Endodermal cell (in vitro differentiated cells): ENCODE measurements at regions not wholly inside any gene's neighbourhood (a gene's known extent, or its start where the extent isn't known, plus 50 kb on each side); places are given as distances from the start of the nearest gene placed in this dataset.

Experiments used
- DNase-seq: peaks from one replicate; pipeline ENCODE4 v3.0.0-alpha.2; 2017
- H3K27ac ChIP-seq: 2 replicates; pipeline ENCODE4 v1.5.1; 2013; ENCODE audit warnings: mild to moderate bottlenecking, low read depth, low read length, moderate library complexity
- H3K27me3 ChIP-seq: 2 replicates; pipeline ENCODE4 v1.6.1; 2013; ENCODE audit warnings: mild to moderate bottlenecking, low read length, moderate library complexity; ENCODE audit not compliant: insufficient read depth, control insufficient read depth, poor library complexity, severe bottlenecking
- H3K36me3 ChIP-seq: 2 replicates; pipeline ENCODE4 v1.7.0; 2013; ENCODE audit warnings: mild to moderate bottlenecking, low read length, moderate library complexity; ENCODE audit not compliant: control insufficient read depth, insufficient read depth
- H3K4me1 ChIP-seq: one replicate; pipeline ENCODE4 v1.7.0; 2013; ENCODE audit warnings: low read length; ENCODE audit not compliant: control insufficient read depth, insufficient read depth
- H3K4me3 ChIP-seq: 2 replicates; pipeline ENCODE4 v1.5.1; 2013; ENCODE audit warnings: mild to moderate bottlenecking, low read length, moderate library complexity
- H3K9ac ChIP-seq: 2 replicates; pipeline ENCODE4 v1.6.1; 2013; ENCODE audit warnings: mild to moderate bottlenecking, low read length, moderate library complexity; ENCODE audit not compliant: poor library complexity, severe bottlenecking; ENCODE audit errors: extremely low read depth
- H3K9me3 ChIP-seq: 2 replicates; pipeline ENCODE4 v1.6.1; 2013; ENCODE audit warnings: mild to moderate bottlenecking, low read length, moderate library complexity; ENCODE audit not compliant: control insufficient read depth
- H3K27ac Mint-ChIP-seq: 2 replicates; pipeline ENCODE4 v1.8.0; 2020; ENCODE audit warnings: mixed read lengths
- H3K27me3 Mint-ChIP-seq: 2 replicates; pipeline ENCODE4 v1.8.0; 2021; ENCODE audit warnings: mild to moderate bottlenecking, mixed read lengths; ENCODE audit not compliant: insufficient read depth
- H3K36me3 Mint-ChIP-seq: 2 replicates; pipeline ENCODE4 v1.8.0; 2020; ENCODE audit warnings: low read depth, mixed read lengths
- H3K4me1 Mint-ChIP-seq: 2 replicates; pipeline ENCODE4 v1.8.0; 2020; ENCODE audit warnings: mixed read lengths
- H3K4me3 Mint-ChIP-seq: 2 replicates; pipeline ENCODE4 v1.8.0; 2020; ENCODE audit warnings: mild to moderate bottlenecking, moderate library complexity, mixed read lengths
- H3K9me3 Mint-ChIP-seq: 2 replicates; pipeline ENCODE4 v1.8.0; 2020; ENCODE audit warnings: mild to moderate bottlenecking, mixed read lengths
- WGBS, 2 experiments: methylation state at CpG; one replicate each; pipeline versions ENCODE4 v1.1.5 to v1.1.7; 2013; ENCODE audit warnings: missing lambda C conversion rate in 2 of 2, mixed read lengths in 1 of 2; ENCODE audit not compliant: insufficient coverage in 1 of 2, insufficient read length in 1 of 2; 5-methylcytosine and 5-hydroxymethylcytosine counted together
- TF ChIP-seq, protein P1 (sequence below): fragments of 200-600 bp; sonication (generic); conservative IDR thresholded peaks from 2 replicates; pipeline ENCODE4 v1.5.0; 2021; ENCODE audit warnings: antibody characterized with exemption, mild to moderate bottlenecking

DNA sequence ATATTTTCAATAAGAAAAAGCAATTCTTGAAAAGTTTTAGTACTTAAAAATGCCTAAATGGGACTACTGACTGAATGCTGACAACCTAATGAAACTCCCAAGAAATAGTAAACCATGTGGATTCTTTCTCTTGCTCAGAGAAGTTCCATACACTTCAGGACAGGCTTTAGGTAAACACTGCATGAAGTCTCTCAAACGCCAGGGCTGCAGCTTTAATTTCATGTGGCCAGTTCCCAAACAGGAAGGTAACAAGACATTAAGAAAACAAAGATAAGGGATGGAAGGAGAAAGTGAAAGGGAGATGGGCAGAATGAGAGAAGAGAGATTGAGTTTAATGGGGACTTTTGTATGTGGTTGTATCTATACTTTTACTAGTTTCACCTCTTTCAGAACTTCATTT, 734.7 kb upstream of the PKDCC start:
- Histone ChIP-seq H3K9ac (no peak overlapping the region), H3K4me1 (no peaks in the 10 kb centered on the region), H3K27me3 (no peaks in the 10 kb centered on the region), H3K36me3 (no peaks in the 10 kb centered on the region), H3K9me3 (no peaks in the 10 kb centered on the region), H3K4me3 (no peak overlapping the region), H3K27ac (no peak overlapping the region)
- no peaks in the 10 kb centered on the region for H3K9me3 Mint-ChIP-seq
- no peak overlapping the region for H3K27ac Mint-ChIP-seq
- no peaks in the 10 kb centered on the region for H3K4me1 Mint-ChIP-seq
- no peaks in the 10 kb centered on the region for H3K27me3 Mint-ChIP-seq
- H3K36me3 Mint-ChIP-seq: no peaks in the 10 kb centered on the region
- no peak overlapping the region for H3K4me3 Mint-ChIP-seq
- DNase-seq: no peak
- TF ChIP-seq, protein P1, sequence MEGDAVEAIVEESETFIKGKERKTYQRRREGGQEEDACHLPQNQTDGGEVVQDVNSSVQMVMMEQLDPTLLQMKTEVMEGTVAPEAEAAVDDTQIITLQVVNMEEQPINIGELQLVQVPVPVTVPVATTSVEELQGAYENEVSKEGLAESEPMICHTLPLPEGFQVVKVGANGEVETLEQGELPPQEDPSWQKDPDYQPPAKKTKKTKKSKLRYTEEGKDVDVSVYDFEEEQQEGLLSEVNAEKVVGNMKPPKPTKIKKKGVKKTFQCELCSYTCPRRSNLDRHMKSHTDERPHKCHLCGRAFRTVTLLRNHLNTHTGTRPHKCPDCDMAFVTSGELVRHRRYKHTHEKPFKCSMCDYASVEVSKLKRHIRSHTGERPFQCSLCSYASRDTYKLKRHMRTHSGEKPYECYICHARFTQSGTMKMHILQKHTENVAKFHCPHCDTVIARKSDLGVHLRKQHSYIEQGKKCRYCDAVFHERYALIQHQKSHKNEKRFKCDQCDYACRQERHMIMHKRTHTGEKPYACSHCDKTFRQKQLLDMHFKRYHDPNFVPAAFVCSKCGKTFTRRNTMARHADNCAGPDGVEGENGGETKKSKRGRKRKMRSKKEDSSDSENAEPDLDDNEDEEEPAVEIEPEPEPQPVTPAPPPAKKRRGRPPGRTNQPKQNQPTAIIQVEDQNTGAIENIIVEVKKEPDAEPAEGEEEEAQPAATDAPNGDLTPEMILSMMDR: no peak
- 66 to 90% methylated on average over 1 of the region's 1 CpG for WGBS, 2 experiments

DNA sequence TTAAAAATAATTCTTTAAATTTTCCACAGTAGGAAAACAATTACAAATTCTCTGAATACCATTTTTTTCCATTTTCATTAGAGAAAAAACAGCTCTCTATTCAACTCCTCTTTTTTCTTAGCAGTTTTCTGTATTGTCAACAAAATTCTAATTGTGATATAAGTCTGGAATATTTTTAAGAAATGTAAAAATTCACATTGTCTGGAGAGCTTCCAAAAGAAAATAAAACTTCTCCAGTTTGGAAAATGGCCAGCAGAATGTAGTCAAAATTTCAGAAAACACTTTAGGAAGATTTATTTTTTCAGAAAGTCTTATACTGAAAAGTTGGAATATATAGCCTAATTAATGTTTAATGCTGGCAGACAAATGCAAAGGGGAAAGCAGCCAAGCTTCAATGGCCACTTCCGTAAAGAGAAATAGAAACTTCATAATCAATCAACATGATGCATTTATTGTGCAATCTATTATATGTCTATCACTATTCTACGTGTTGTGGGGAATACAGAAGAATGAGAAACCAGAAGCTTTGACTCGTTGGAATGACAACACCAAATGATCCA, 733.2 kb upstream of the PKDCC start:
- Histone ChIP-seq H3K4me3 (no peak overlapping the region), H3K9me3 (no peaks in the 10 kb centered on the region), H3K4me1 (no peaks in the 10 kb centered on the region), H3K9ac (no peak overlapping the region), H3K36me3 (no peaks in the 10 kb centered on the region), H3K27me3 (no peaks in the 10 kb centered on the region), H3K27ac (no peak overlapping the region)
- H3K4me1 Mint-ChIP-seq: no peaks in the 10 kb centered on the region
- no peak overlapping the region for H3K4me3 Mint-ChIP-seq
- no peak overlapping the region for H3K27ac Mint-ChIP-seq
- 100% methylated on average over 1 of the region's 3 CpGs for WGBS, 2 experiments
- no peaks in the 10 kb centered on the region for H3K9me3 Mint-ChIP-seq
- no peaks in the 10 kb centered on the region for H3K36me3 Mint-ChIP-seq
- TF ChIP-seq, protein P1: no peak
- DNase-seq: no peak
- H3K27me3 Mint-ChIP-seq: no peaks in the 10 kb centered on the region

DNA sequence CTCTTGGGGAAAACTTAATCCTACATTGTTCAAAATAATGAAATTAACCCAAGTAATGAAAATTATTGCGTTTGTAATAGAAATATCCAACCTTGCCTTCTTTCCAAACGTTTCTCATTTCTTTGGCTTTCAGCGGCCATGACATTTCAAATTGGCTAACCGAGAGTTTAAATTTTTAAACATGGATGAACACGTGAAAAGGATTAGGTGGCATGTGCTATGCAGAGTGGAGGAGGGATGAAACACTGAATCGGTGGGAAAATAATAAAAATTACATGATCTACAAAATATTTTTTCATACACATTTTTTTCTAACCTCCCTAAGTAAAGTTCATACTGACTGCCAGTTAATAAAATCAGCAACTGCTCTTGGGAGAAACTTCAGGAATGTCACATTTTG, 728.4 kb upstream of the PKDCC start:
- no peak overlapping the region for H3K4me3 ChIP-seq
- WGBS, 2 experiments: 90 to 100% methylated on average over 2 to 6 of the region's 6 CpGs
- no peak overlapping the region for H3K9ac ChIP-seq
- no peaks in the 10 kb centered on the region for H3K9me3 ChIP-seq
- Mint-ChIP-seq H3K9me3 (peaks cover 2% of the 10 kb centered on the region), H3K27ac (no peak overlapping the region), H3K4me1 (no peaks in the 10 kb centered on the region), H3K36me3 (no peaks in the 10 kb centered on the region), H3K4me3 (no peak overlapping the region), H3K27me3 (no peaks in the 10 kb centered on the region)
- H3K27ac ChIP-seq: no peak overlapping the region
- TF ChIP-seq, protein P1: no peak
- no peak for DNase-seq
- no peaks in the 10 kb centered on the region for H3K27me3 ChIP-seq
- no peaks in the 10 kb centered on the region for H3K4me1 ChIP-seq
- H3K36me3 ChIP-seq: no peaks in the 10 kb centered on the region
